ENCODE measurements at regions not wholly inside any gene's neighbourhood (a gene's known extent, or its start where the extent isn't known, plus 50 kb on each side); places are given as distances from the start of the nearest gene placed in this dataset.

GRCh38 chr15:96160800-96161199 lies 169.7 kb upstream of the NR2F2 start:
- Histone ChIP-seq H3K27me3 (ENCODE audit: control insufficient read depth, extremely low read depth, insufficient read depth, low read length) (no peaks in the 10 kb centered on the region), H2AFZ (ENCODE audit: control insufficient read depth, low read length) (no peak overlapping the region), H3K9me1 (ENCODE audit: control insufficient read depth, extremely low read depth, insufficient read depth, low read length) (no peaks in the 10 kb centered on the region), H3K27ac (ENCODE audit: control insufficient read depth, insufficient read depth, low read length) (no peak overlapping the region), H3K9me3 (ENCODE audit: control insufficient read depth, low read depth, low read length) (no peaks in the 10 kb centered on the region), H3K4me1 (ENCODE audit: control insufficient read depth, extremely low read depth, insufficient read depth, low read length) (no peaks in the 10 kb centered on the region), H3K4me2 (ENCODE audit: control insufficient read depth, extremely low read depth, insufficient read depth, low read depth, low read length) (no peak overlapping the region), H3K4me3 (ENCODE audit: control insufficient read depth in 2 of 3, extremely low read depth in 1 of 3, insufficient read depth in 2 of 3, low read depth in 1 of 3, low read length in 3 of 3) (no peak overlapping the region), H3K36me3 (ENCODE audit: control insufficient read depth in 2 of 2, extremely low read depth in 1 of 2, insufficient read depth in 2 of 2, low read length in 2 of 2) (no peaks in the 10 kb centered on the region), H4K20me1 (ENCODE audit: control insufficient read depth, extremely low read depth, insufficient read depth, low read length) (no peaks in the 10 kb centered on the region), H3K79me2 (ENCODE audit: control insufficient read depth, insufficient read depth, low read length) (no peaks in the 10 kb centered on the region), H3K9ac (ENCODE audit: control insufficient read depth, extremely low read depth, insufficient read depth, low read length) (no peak overlapping the region)
- no peak for DNase-seq (ENCODE audit: low read depth, low spot score)
- TF ChIP-seq CTCF (optimal IDR thresholded peaks at IDR 0.05 in 1 of 3, IDR thresholded peaks at IDR 0.05 in 1 of 3, conservative IDR thresholded peaks at IDR 0.05 in 1 of 3; ENCODE audit: extremely low read depth in 1 of 3, insufficient read depth in 2 of 3, low read length in 3 of 3) (no peak), EZH2 (IDR thresholded peaks at IDR 0.05; ENCODE audit: low read length) (no peak)
- no peak for FAIRE-seq
- dilution Hi-C loops (cut with MboI; ENCODE audit: extremely low pct_ligation_motif_present, low sequenced_read_pairs), result no loop called here

- Histone ChIP-seq H3K4me2 (ENCODE audit: control insufficient read depth, extremely low read depth, insufficient read depth, low read depth, low read length) (no peak overlapping the region), H3K79me2 (ENCODE audit: control insufficient read depth, insufficient read depth, low read length) (no peaks in the 10 kb centered on the region), H3K4me1 (ENCODE audit: control insufficient read depth, extremely low read depth, insufficient read depth, low read length) (no peaks in the 10 kb centered on the region), H3K9me1 (ENCODE audit: control insufficient read depth, extremely low read depth, insufficient read depth, low read length) (no peaks in the 10 kb centered on the region), H3K27ac (ENCODE audit: control insufficient read depth, insufficient read depth, low read length) (no peak overlapping the region), H3K9ac (ENCODE audit: control insufficient read depth, extremely low read depth, insufficient read depth, low read length) (no peak overlapping the region), H3K9me3 (ENCODE audit: control insufficient read depth, low read depth, low read length) (no peaks in the 10 kb centered on the region), H4K20me1 (ENCODE audit: control insufficient read depth, extremely low read depth, insufficient read depth, low read length) (no peaks in the 10 kb centered on the region), H3K36me3 (ENCODE audit: control insufficient read depth in 2 of 2, extremely low read depth in 1 of 2, insufficient read depth in 2 of 2, low read length in 2 of 2) (no peaks in the 10 kb centered on the region), H2AFZ (ENCODE audit: control insufficient read depth, low read length) (no peak overlapping the region), H3K27me3 (ENCODE audit: control insufficient read depth, extremely low read depth, insufficient read depth, low read length) (no peaks in the 10 kb centered on the region), H3K4me3 (ENCODE audit: control insufficient read depth in 2 of 3, extremely low read depth in 1 of 3, insufficient read depth in 2 of 3, low read depth in 1 of 3, low read length in 3 of 3) (no peak overlapping the region)
- DNase-seq (ENCODE audit: low read depth, low spot score), result no peak
- TF ChIP-seq CTCF (optimal IDR thresholded peaks at IDR 0.05 in 1 of 3, IDR thresholded peaks at IDR 0.05 in 1 of 3, conservative IDR thresholded peaks at IDR 0.05 in 1 of 3; ENCODE audit: extremely low read depth in 1 of 3, insufficient read depth in 2 of 3, low read length in 3 of 3) (no peak), EZH2 (IDR thresholded peaks at IDR 0.05; ENCODE audit: low read length) (no peak)
- dilution Hi-C loops (cut with MboI; ENCODE audit: extremely low pct_ligation_motif_present, low sequenced_read_pairs), result no loop called here
- FAIRE-seq, result no peak
These were observed 168.2 kb upstream of the NR2F2 start for GRCh38 chr15:96162322-96162721.

Measured in keratinocyte (primary cell).